ENCODE measurements at regions not wholly inside any gene's neighbourhood (a gene's known extent, or its start where the extent isn't known, plus 50 kb on each side); places are given as distances from the start of the nearest gene placed in this dataset.
"Not testable (repeated sequence)": the region's sequence is repeated elsewhere in the genome, so short reads cannot be mapped to it uniquely, and the experiment has no call there.

GRCh38 chr2:90291934-90292333 lies 1600.5 kb downstream of the RPIA start:
- not testable (repeated sequence) for DNase-seq (ENCODE audit: low read depth, low spot score)

GRCh38 chr2:90292451-90292850 lies 1601.0 kb downstream of the RPIA start:
- DNase-seq (ENCODE audit: low read depth, low spot score) = not testable (repeated sequence)

- not testable (repeated sequence) for DNase-seq (ENCODE audit: low read depth, low spot score)
These were observed 1601.8 kb downstream of the RPIA start for GRCh38 chr2:90293224-90293623.

- DNase-seq (ENCODE audit: low read depth, low spot score) = not testable (repeated sequence)
These were observed 1602.3 kb downstream of the RPIA start for GRCh38 chr2:90293806-90294205.

- DNase-seq (ENCODE audit: low read depth, low spot score) = not testable (repeated sequence)
These were observed 1603.7 kb downstream of the RPIA start for GRCh38 chr2:90295036-90295750.

GRCh38 chr2:90296484-90296777 lies 1605.0 kb downstream of the RPIA start:
- DNase-seq (ENCODE audit: low read depth, low spot score) = not testable (repeated sequence)

GRCh38 chr2:90297701-90298100 lies 1606.2 kb downstream of the RPIA start:
- DNase-seq (ENCODE audit: low read depth, low spot score) = not testable (repeated sequence)

GRCh38 chr2:90298126-90298755 lies 1606.8 kb downstream of the RPIA start:
- not testable (repeated sequence) for DNase-seq (ENCODE audit: low read depth, low spot score)

GRCh38 chr2:90298983-90299382 lies 1607.5 kb downstream of the RPIA start:
- DNase-seq (ENCODE audit: low read depth, low spot score) = not testable (repeated sequence)

- not testable (repeated sequence) for DNase-seq (ENCODE audit: low read depth, low spot score)
These were observed 1631.5 kb downstream of the RPIA start for GRCh38 chr2:90322982-90323381.

GRCh38 chr2:90323612-90324558 lies 1632.4 kb downstream of the RPIA start:
- DNase-seq (ENCODE audit: low read depth, low spot score) = not testable (repeated sequence)

GRCh38 chr2:90324672-90325071 lies 1633.2 kb downstream of the RPIA start:
- not testable (repeated sequence) for DNase-seq (ENCODE audit: low read depth, low spot score)

- not testable (repeated sequence) for DNase-seq (ENCODE audit: low read depth, low spot score)
These were observed 1634.4 kb downstream of the RPIA start for GRCh38 chr2:90325796-90326353.

GRCh38 chr2:90355546-90355945 lies 1664.1 kb downstream of the RPIA start:
- DNase-seq (ENCODE audit: low read depth, low spot score) = not testable (repeated sequence)

GRCh38 chr2:90359344-90359743 lies 1667.9 kb downstream of the RPIA start:
- DNase-seq (ENCODE audit: low read depth, low spot score) = not testable (repeated sequence)

- DNase-seq (ENCODE audit: low read depth, low spot score) = not testable (repeated sequence)
These were observed 1668.6 kb downstream of the RPIA start for GRCh38 chr2:90359887-90360730.

GRCh38 chr2:90360731-90361035 lies 1669.2 kb downstream of the RPIA start:
- DNase-seq (ENCODE audit: low read depth, low spot score) = not testable (repeated sequence)
